Lower lobe of right lung (tissue), 2 donors: ENCODE measurements at regions not wholly inside any gene's neighbourhood (a gene's known extent, or its start where the extent isn't known, plus 50 kb on each side); places are given as distances from the start of the nearest gene placed in this dataset.

Experiments
- ATAC-seq, 2 donors: fragments of 200-7000 bp; cut with Tn5 transposase; one replicate each; pipeline ENCODE4 v1.9.1; 2020 to 2022; ENCODE audit warnings: mild to moderate bottlenecking in 2 of 2, moderate library complexity in 2 of 2
- DNase-seq: peaks from one replicate; pipeline ENCODE4 v3.0.0-alpha.2; 2020
- H3K27ac ChIP-seq: fragments of 200-600 bp; one replicate; pipeline ENCODE4 v1.8.0; 2022
- H3K27me3 ChIP-seq: fragments of 200-600 bp; one replicate; pipeline ENCODE4 v1.8.0; 2022; ENCODE audit warnings: low read depth
- H3K36me3 ChIP-seq: fragments of 200-600 bp; one replicate; pipeline ENCODE4 v1.8.0; 2022; ENCODE audit warnings: mild to moderate bottlenecking
- H3K4me1 ChIP-seq: fragments of 200-600 bp; one replicate; pipeline ENCODE4 v1.8.0; 2022
- H3K4me3 ChIP-seq: fragments of 200-600 bp; one replicate; pipeline ENCODE4 v1.8.0; 2022; ENCODE audit warnings: mild to moderate bottlenecking
- H3K9me3 ChIP-seq: fragments of 200-600 bp; one replicate; pipeline ENCODE4 v1.8.0; 2022
- intact Hi-C: fragments of 100-400 bp; cut with DNase I; formaldehyde crosslinking; loops from one replicate; pipeline ENCODE4 v1.11.0; 2022
- TF ChIP-seq, protein P1 (sequence below): fragments of 200-600 bp; IDR thresholded peaks from one replicate; pipeline ENCODE4 v1.8.0; 2022; ENCODE audit warnings: antibody characterized with exemption, mild to moderate bottlenecking
- donor health status: DM: no; HTN: yes; CAD: no; lungs with severe emphysema.

GRCh38 chr10:130726996-130727725, 584.4 kb downstream of the TCERG1L start:
- Histone ChIP-seq H3K9me3 (no peaks in the 10 kb centered on the region), H3K4me1 (no peaks in the 10 kb centered on the region), H3K36me3 (no peaks in the 10 kb centered on the region), H3K27ac (no peak overlapping the region), H3K27me3 (peaks cover 4% of the 10 kb centered on the region), H3K4me3 (no peak overlapping the region)
- ATAC-seq (no peak), DNase-seq (no peak)
- intact Hi-C loops = no loop called here
- TF ChIP-seq, protein P1, sequence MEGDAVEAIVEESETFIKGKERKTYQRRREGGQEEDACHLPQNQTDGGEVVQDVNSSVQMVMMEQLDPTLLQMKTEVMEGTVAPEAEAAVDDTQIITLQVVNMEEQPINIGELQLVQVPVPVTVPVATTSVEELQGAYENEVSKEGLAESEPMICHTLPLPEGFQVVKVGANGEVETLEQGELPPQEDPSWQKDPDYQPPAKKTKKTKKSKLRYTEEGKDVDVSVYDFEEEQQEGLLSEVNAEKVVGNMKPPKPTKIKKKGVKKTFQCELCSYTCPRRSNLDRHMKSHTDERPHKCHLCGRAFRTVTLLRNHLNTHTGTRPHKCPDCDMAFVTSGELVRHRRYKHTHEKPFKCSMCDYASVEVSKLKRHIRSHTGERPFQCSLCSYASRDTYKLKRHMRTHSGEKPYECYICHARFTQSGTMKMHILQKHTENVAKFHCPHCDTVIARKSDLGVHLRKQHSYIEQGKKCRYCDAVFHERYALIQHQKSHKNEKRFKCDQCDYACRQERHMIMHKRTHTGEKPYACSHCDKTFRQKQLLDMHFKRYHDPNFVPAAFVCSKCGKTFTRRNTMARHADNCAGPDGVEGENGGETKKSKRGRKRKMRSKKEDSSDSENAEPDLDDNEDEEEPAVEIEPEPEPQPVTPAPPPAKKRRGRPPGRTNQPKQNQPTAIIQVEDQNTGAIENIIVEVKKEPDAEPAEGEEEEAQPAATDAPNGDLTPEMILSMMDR = no peak

- Histone ChIP-seq H3K36me3 (no peaks in the 10 kb centered on the region), H3K4me3 (no peak overlapping the region), H3K4me1 (no peaks in the 10 kb centered on the region), H3K9me3 (no peaks in the 10 kb centered on the region), H3K27ac (no peak overlapping the region), H3K27me3 (peaks cover 4% of the 10 kb centered on the region)
- DNase-seq = no peak
- intact Hi-C loops = no loop called here
- no peak for ATAC-seq
- TF ChIP-seq, protein P1 = no peak
These were observed 583.6 kb downstream of the TCERG1L start for GRCh38 chr10:130727766-130728490.

DNA sequence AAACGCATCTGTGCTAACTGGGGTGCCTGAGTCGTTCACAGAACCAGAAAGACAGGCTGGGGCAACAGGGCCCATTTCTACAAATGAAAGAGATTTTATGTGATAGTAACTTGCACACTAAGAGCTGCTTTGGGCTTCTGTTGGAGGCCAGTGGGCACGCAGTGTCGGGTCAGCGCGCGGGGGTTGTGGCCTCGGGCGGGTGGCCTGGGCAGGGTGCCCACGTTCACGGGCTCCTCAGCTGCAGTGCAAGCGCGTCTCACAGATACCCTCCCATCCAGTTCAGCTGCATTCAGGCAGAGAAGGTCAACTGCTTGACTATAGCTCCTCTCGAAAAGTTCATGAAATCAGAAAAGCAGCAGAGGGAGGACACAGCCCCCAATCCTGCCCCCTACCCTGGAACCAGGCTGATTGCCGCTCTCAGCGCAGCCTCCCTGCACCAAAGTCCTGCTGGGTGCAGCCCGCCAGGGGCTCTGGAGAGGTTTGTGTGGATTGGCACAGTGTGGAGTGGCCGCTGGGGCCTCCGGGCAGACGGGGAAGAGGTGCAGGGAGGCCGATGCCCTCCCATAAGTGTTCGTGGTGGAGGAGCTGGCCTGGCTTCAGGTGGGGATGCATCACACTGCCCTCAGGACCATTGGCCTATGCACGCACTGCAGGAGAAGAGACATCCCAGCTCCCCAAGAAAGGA, 582.8 kb downstream of the TCERG1L start:
- Histone ChIP-seq H3K4me3 (no peak overlapping the region), H3K9me3 (no peaks in the 10 kb centered on the region), H3K27me3 (peaks cover 4% of the 10 kb centered on the region), H3K4me1 (no peaks in the 10 kb centered on the region), H3K36me3 (no peaks in the 10 kb centered on the region), H3K27ac (no peak overlapping the region)
- DNase-seq = no peak
- TF ChIP-seq, protein P1 = no peak
- ATAC-seq = no peak
- intact Hi-C loops = no loop called here

DNA sequence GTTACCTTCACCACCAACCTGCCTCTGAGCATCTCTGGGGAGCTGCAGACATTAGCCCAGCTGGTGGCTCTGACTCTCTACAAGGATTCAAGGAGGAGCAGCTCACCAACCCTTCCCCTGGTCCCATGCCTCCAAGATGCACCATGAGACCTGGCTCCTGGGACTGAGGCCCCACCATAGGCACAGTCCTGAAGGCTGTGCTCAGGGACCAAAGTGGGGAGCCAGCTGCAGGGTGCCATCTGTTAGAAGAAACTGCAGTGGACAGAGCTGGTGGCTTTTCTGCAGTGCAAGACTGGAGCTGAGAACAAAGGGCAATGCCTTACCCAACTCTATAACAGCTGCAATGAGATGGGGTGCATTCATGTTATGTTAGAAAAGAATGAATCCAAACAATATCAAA, 581.6 kb downstream of the TCERG1L start:
- no peaks in the 10 kb centered on the region for H3K36me3 ChIP-seq
- TF ChIP-seq, protein P1 = no peak
- H3K27me3 ChIP-seq = peaks cover 4% of the 10 kb centered on the region
- DNase-seq (no peak), ATAC-seq (no peak)
- no peaks in the 10 kb centered on the region for H3K9me3 ChIP-seq
- intact Hi-C loops = no loop called here
- no peak overlapping the region for H3K27ac ChIP-seq
- H3K4me3 ChIP-seq = no peak overlapping the region
- no peaks in the 10 kb centered on the region for H3K4me1 ChIP-seq

DNA sequence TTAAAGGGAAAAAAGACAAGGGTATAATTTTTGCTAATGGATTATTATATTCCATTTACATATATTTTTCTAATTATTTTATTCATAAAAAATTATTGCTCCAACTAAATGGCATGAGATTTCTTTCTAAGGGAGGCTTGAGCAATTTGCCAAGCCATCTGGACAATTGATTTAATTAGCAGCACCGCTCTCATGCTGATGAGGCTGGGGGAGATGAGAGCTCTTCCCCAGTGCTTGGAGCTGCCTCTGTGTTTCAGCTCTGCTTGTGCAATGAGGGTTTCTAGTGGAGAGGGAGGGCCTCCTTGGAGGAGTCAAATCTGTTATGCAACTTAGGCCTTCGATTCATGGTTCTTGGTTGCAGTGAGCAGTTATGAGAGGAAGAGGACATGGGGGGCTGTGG, 574.3 kb downstream of the TCERG1L start:
- ATAC-seq (no peak), DNase-seq (no peak)
- TF ChIP-seq, protein P1 = no peak
- H3K36me3 ChIP-seq = no peaks in the 10 kb centered on the region
- no peaks in the 10 kb centered on the region for H3K4me1 ChIP-seq
- H3K4me3 ChIP-seq = no peak overlapping the region
- H3K27ac ChIP-seq = no peak overlapping the region
- no peaks in the 10 kb centered on the region for H3K9me3 ChIP-seq
- intact Hi-C loops = no loop called here
- H3K27me3 ChIP-seq = no peaks in the 10 kb centered on the region
